ENCODE measurements at regions not wholly inside any gene's neighbourhood (a gene's known extent, or its start where the extent isn't known, plus 50 kb on each side); places are given as distances from the start of the nearest gene placed in this dataset.

DNA sequence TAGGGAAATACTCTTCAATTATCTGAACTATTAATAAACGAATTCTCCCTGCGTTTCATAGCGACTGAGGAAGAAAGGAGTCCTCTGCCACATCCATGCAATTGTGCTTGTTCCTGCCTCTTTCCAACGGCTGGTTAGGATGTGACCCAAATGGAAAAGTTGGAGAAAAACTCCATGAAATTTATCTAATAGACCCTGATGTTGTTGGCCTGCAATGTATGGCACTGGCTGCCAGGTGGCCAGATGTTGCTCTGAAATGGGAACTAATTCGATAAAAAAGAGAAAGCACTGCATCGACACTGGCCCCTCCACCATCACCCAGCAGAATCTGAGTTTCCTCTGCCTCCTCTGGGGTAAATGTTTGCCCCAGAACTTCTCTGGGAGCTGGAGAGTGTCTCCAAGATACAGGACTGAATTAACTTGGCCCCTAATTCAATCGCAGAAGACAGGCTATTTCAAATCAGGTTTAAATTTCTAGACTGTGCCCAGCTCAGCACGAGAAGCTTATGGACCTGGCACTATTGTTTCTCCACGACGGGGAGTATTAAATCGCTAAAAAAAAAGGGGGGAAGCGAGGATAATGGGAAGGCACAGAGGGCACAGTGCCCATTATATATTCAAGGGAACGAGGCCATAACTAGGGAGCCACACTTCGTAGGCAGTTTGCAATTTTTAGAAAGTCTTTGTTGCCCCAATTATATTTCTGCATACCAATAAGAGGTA is 103.9 kb downstream of the ZIC5 start:
- no peak for DNase-seq
- H3K4me1 ChIP-seq (ENCODE audit: control extremely low read depth in 1 of 4, control insufficient read depth in 4 of 4, insufficient read depth in 4 of 4, low read length in 3 of 4) = peaks cover 0 to 2% (median 0%) of the 10 kb centered on the region in 4 experiments
- CTCF ChIA-PET = interaction anchor here (1.1 kb wide), 1 partner anchor 210 kb away, joined by 3 read pairs; no protein-coding TSS in a partner anchor
- H3K4me3 ChIP-seq (ENCODE audit: control insufficient read depth in 1 of 7, extremely low read depth in 1 of 7, insufficient read depth in 4 of 7, low read depth in 2 of 7, low read length in 6 of 7) = no peak overlapping the region
- POLR2A ChIA-PET = no interaction called here
- 99% methylated on average over 11 of the region's 14 CpGs for WGBS (ENCODE audit: insufficient coverage)
- H3K36me3 ChIP-seq (ENCODE audit: control insufficient read depth in 4 of 4, insufficient read depth in 4 of 4, low read length in 3 of 4) = no peaks in the 10 kb centered on the region
- H3K27ac ChIP-seq (ENCODE audit: insufficient read depth in 1 of 2, low read depth in 1 of 2, low read length in 2 of 2, poor library complexity in 1 of 2, severe bottlenecking in 2 of 2) = no peak overlapping the region
- H3K27me3 ChIP-seq (replicated peaks in 2 of 5; ENCODE audit: control insufficient read depth in 4 of 5, insufficient read depth in 5 of 5, low read length in 4 of 5) = no peaks in the 10 kb centered on the region
- H3K9me3 ChIP-seq (ENCODE audit: control extremely low read depth in 1 of 5, control insufficient read depth in 4 of 5, insufficient read depth in 2 of 5, low read depth in 1 of 5, low read length in 4 of 5) = no peaks in the 10 kb centered on the region

- Histone ChIP-seq H3K27me3 (replicated peaks in 2 of 5; ENCODE audit: control insufficient read depth in 4 of 5, insufficient read depth in 5 of 5, low read length in 4 of 5) (no peaks in the 10 kb centered on the region), H3K9me3 (ENCODE audit: control extremely low read depth in 1 of 5, control insufficient read depth in 4 of 5, insufficient read depth in 2 of 5, low read depth in 1 of 5, low read length in 4 of 5) (no peaks in the 10 kb centered on the region), H3K4me1 (ENCODE audit: control extremely low read depth in 1 of 4, control insufficient read depth in 4 of 4, insufficient read depth in 4 of 4, low read length in 3 of 4) (peaks cover 0 to 2% (median 0%) of the 10 kb centered on the region in 4 experiments), H3K36me3 (ENCODE audit: control insufficient read depth in 4 of 4, insufficient read depth in 4 of 4, low read length in 3 of 4) (no peaks in the 10 kb centered on the region), H3K27ac (ENCODE audit: insufficient read depth in 1 of 2, low read depth in 1 of 2, low read length in 2 of 2, poor library complexity in 1 of 2, severe bottlenecking in 2 of 2) (no peak overlapping the region), H3K4me3 (ENCODE audit: control insufficient read depth in 1 of 7, extremely low read depth in 1 of 7, insufficient read depth in 4 of 7, low read depth in 2 of 7, low read length in 6 of 7) (no peak overlapping the region)
- WGBS (ENCODE audit: insufficient coverage) = 100% methylated on average over 6 of the region's 7 CpGs
- POLR2A ChIA-PET = no interaction called here
- CTCF ChIA-PET = interaction anchor here (1.1 kb wide), 1 partner anchor 209 kb away, joined by 3 read pairs; no protein-coding TSS in a partner anchor
- no peak for DNase-seq
Observed at GRCh38 chr13:99866781-99867180, 104.8 kb downstream of the ZIC5 start.

DNA sequence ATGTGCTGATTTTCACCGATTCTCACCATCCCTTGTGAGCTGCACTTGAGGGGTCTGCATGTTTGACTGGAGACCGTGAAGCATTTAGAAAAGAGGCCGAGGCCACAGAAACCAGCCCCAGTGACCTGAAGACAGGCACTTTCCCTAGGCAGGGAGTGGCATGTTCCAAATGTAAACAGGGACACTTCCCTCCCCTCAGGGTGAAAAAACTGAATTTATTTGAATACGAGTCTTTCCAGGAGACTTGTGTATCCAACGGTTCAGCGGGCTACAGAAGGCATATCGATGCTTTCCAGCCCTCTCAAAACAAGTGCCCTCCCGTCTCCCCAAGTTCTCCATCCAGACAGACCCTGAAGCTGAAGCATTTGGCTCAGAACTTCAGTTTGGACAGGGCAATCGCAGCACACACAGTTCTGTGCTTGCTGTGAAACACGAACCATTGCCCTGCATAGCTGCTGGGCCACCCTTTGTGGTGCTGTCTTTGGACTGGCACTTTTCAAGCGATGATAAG is 106.1 kb downstream of the ZIC5 start:
- Histone ChIP-seq H3K4me3 (ENCODE audit: control insufficient read depth in 1 of 7, extremely low read depth in 1 of 7, insufficient read depth in 4 of 7, low read depth in 2 of 7, low read length in 6 of 7) (no peak overlapping the region), H3K9me3 (ENCODE audit: control extremely low read depth in 1 of 5, control insufficient read depth in 4 of 5, insufficient read depth in 2 of 5, low read depth in 1 of 5, low read length in 4 of 5) (no peaks in the 10 kb centered on the region), H3K36me3 (ENCODE audit: control insufficient read depth in 4 of 4, insufficient read depth in 4 of 4, low read length in 3 of 4) (no peaks in the 10 kb centered on the region), H3K27me3 (replicated peaks in 2 of 5; ENCODE audit: control insufficient read depth in 4 of 5, insufficient read depth in 5 of 5, low read length in 4 of 5) (no peaks in the 10 kb centered on the region), H3K27ac (ENCODE audit: insufficient read depth in 1 of 2, low read depth in 1 of 2, low read length in 2 of 2, poor library complexity in 1 of 2, severe bottlenecking in 2 of 2) (no peak overlapping the region), H3K4me1 (ENCODE audit: control extremely low read depth in 1 of 4, control insufficient read depth in 4 of 4, insufficient read depth in 4 of 4, low read length in 3 of 4) (no peaks in the 10 kb centered on the region)
- WGBS (ENCODE audit: insufficient coverage) = 92% methylated on average over 11 of the region's 11 CpGs
- ChIA-PET CTCF (interaction anchor here (0.5 kb wide), 1 partner anchor 754 kb away, joined by 3 read pairs; no protein-coding TSS in a partner anchor), POLR2A (no interaction called here)
- DNase-seq = no peak

DNA sequence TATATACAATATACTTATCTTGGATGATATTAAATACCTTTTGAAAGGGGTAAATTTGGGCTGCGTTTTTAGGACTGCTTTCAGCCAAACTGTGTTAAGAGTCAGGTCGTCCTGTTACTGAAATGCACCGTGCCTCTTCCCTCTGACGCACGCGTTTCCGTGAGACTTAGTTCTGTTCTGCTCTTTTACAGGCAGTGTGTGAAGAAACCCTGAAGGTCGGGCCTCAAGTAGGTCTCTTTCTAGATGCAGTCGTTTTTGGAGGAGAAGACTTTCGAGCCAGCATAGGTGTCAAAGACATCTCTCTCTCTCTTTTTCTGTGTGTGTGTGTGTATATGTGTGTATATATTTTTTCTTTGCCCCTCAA is 107.0 kb downstream of the ZIC5 start:
- no peak for DNase-seq
- Histone ChIP-seq H3K9me3 (ENCODE audit: control extremely low read depth in 1 of 5, control insufficient read depth in 4 of 5, insufficient read depth in 2 of 5, low read depth in 1 of 5, low read length in 4 of 5) (no peaks in the 10 kb centered on the region), H3K27ac (ENCODE audit: insufficient read depth in 1 of 2, low read depth in 1 of 2, low read length in 2 of 2, poor library complexity in 1 of 2, severe bottlenecking in 2 of 2) (no peak overlapping the region), H3K4me3 (ENCODE audit: control insufficient read depth in 1 of 7, extremely low read depth in 1 of 7, insufficient read depth in 4 of 7, low read depth in 2 of 7, low read length in 6 of 7) (no peak overlapping the region), H3K4me1 (ENCODE audit: control extremely low read depth in 1 of 4, control insufficient read depth in 4 of 4, insufficient read depth in 4 of 4, low read length in 3 of 4) (no peaks in the 10 kb centered on the region), H3K36me3 (ENCODE audit: control insufficient read depth in 4 of 4, insufficient read depth in 4 of 4, low read length in 3 of 4) (no peaks in the 10 kb centered on the region), H3K27me3 (replicated peaks in 2 of 5; ENCODE audit: control insufficient read depth in 4 of 5, insufficient read depth in 5 of 5, low read length in 4 of 5) (no peaks in the 10 kb centered on the region)
- CTCF ChIA-PET = no interaction called here
- POLR2A ChIA-PET = no interaction called here
- WGBS (ENCODE audit: insufficient coverage) = 96% methylated on average over 7 of the region's 10 CpGs

- Histone ChIP-seq H3K4me1 (ENCODE audit: control extremely low read depth in 1 of 4, control insufficient read depth in 4 of 4, insufficient read depth in 4 of 4, low read length in 3 of 4) (no peaks in the 10 kb centered on the region), H3K27me3 (replicated peaks in 2 of 5; ENCODE audit: control insufficient read depth in 4 of 5, insufficient read depth in 5 of 5, low read length in 4 of 5) (no peaks in the 10 kb centered on the region), H3K9me3 (ENCODE audit: control extremely low read depth in 1 of 5, control insufficient read depth in 4 of 5, insufficient read depth in 2 of 5, low read depth in 1 of 5, low read length in 4 of 5) (no peaks in the 10 kb centered on the region), H3K27ac (ENCODE audit: insufficient read depth in 1 of 2, low read depth in 1 of 2, low read length in 2 of 2, poor library complexity in 1 of 2, severe bottlenecking in 2 of 2) (no peak overlapping the region), H3K4me3 (ENCODE audit: control insufficient read depth in 1 of 7, extremely low read depth in 1 of 7, insufficient read depth in 4 of 7, low read depth in 2 of 7, low read length in 6 of 7) (no peak overlapping the region), H3K36me3 (ENCODE audit: control insufficient read depth in 4 of 4, insufficient read depth in 4 of 4, low read length in 3 of 4) (no peaks in the 10 kb centered on the region)
- POLR2A ChIA-PET = no interaction called here
- 96% methylated on average over 10 of the region's 14 CpGs for WGBS (ENCODE audit: insufficient coverage)
- CTCF ChIA-PET = no interaction called here
- DNase-seq = no peak
Observed at GRCh38 chr13:99863789-99864626, 107.6 kb downstream of the ZIC5 start.

DNA sequence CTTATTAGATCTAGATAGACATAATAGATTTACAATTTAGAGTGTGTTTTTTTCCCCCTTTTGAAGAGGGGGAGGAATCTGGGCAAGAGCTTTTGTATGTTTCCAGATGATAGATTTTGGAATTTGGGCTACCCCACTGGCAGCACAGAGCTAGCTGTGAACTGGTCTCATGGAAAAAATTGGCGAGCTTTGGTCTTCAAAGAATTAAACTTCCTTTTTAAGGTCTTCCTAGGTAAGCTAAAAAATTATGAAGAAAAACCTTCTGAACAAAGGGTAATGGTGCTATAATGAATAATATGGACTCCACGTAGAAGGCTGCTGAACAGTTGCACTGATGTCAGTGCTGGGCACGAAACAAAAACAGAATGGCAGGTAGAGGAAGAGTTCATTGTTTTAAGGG is 109.3 kb downstream of the ZIC5 start:
- no peaks in the 10 kb centered on the region for H3K36me3 ChIP-seq (ENCODE audit: control insufficient read depth in 4 of 4, insufficient read depth in 4 of 4, low read length in 3 of 4)
- H3K4me3 ChIP-seq (ENCODE audit: control insufficient read depth in 1 of 7, extremely low read depth in 1 of 7, insufficient read depth in 4 of 7, low read depth in 2 of 7, low read length in 6 of 7) = no peak overlapping the region
- CTCF ChIA-PET = no interaction called here
- DNase-seq = no peak
- POLR2A ChIA-PET = no interaction called here
- WGBS (ENCODE audit: insufficient coverage) = 97% methylated on average over 2 of the region's 3 CpGs
- no peaks in the 10 kb centered on the region for H3K27me3 ChIP-seq (replicated peaks in 2 of 5; ENCODE audit: control insufficient read depth in 4 of 5, insufficient read depth in 5 of 5, low read length in 4 of 5)
- H3K27ac ChIP-seq (ENCODE audit: insufficient read depth in 1 of 2, low read depth in 1 of 2, low read length in 2 of 2, poor library complexity in 1 of 2, severe bottlenecking in 2 of 2) = no peak overlapping the region
- no peaks in the 10 kb centered on the region for H3K4me1 ChIP-seq (ENCODE audit: control extremely low read depth in 1 of 4, control insufficient read depth in 4 of 4, insufficient read depth in 4 of 4, low read length in 3 of 4)
- no peaks in the 10 kb centered on the region for H3K9me3 ChIP-seq (ENCODE audit: control extremely low read depth in 1 of 5, control insufficient read depth in 4 of 5, insufficient read depth in 2 of 5, low read depth in 1 of 5, low read length in 4 of 5)

DNA sequence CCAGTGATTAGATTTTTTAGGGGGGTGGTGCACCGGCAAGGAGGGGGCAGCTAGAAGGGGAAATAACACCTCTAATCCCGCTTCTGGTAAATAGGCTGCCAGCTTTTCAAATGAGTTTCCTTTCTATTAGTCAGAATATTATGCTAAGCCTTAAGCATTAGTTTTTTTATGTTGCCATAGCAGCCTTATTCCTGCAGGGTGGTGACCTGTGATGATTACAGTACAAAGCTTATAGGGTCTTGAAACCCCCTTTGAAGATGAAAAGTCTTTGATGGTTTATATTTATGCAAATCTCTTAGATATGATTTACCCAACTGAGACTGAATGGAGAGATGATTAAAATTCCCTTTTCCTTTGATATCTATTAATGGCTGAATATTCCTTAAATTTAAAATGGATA is 109.8 kb downstream of the ZIC5 start:
- no peak overlapping the region for H3K4me3 ChIP-seq (ENCODE audit: control insufficient read depth in 1 of 7, extremely low read depth in 1 of 7, insufficient read depth in 4 of 7, low read depth in 2 of 7, low read length in 6 of 7)
- DNase-seq = no peak
- CTCF ChIA-PET = no interaction called here
- H3K27me3 ChIP-seq (replicated peaks in 2 of 5; ENCODE audit: control insufficient read depth in 4 of 5, insufficient read depth in 5 of 5, low read length in 4 of 5) = no peaks in the 10 kb centered on the region
- H3K9me3 ChIP-seq (ENCODE audit: control extremely low read depth in 1 of 5, control insufficient read depth in 4 of 5, insufficient read depth in 2 of 5, low read depth in 1 of 5, low read length in 4 of 5) = no peaks in the 10 kb centered on the region
- POLR2A ChIA-PET = no interaction called here
- WGBS (ENCODE audit: insufficient coverage) = no CpG with 5 or more reads among the region's 2 CpGs
- no peak overlapping the region for H3K27ac ChIP-seq (ENCODE audit: insufficient read depth in 1 of 2, low read depth in 1 of 2, low read length in 2 of 2, poor library complexity in 1 of 2, severe bottlenecking in 2 of 2)
- no peaks in the 10 kb centered on the region for H3K4me1 ChIP-seq (ENCODE audit: control extremely low read depth in 1 of 4, control insufficient read depth in 4 of 4, insufficient read depth in 4 of 4, low read length in 3 of 4)
- H3K36me3 ChIP-seq (ENCODE audit: control insufficient read depth in 4 of 4, insufficient read depth in 4 of 4, low read length in 3 of 4) = no peaks in the 10 kb centered on the region

All from common myeloid progenitor, CD34-positive (primary cell).